Amygdala (tissue), 56 donors: ENCODE measurements at regions not wholly inside any gene's neighbourhood (a gene's known extent, or its start where the extent isn't known, plus 50 kb on each side); places are given as distances from the start of the nearest gene placed in this dataset.
"Not testable (repeated sequence)": the region's sequence is repeated elsewhere in the genome, so short reads cannot be mapped to it uniquely, and the experiment has no call there.

ENCODE experiments used
- DNase-seq, 56 donors: peaks; one replicate each; lab custom pipeline; 2025; lab: John Stamatoyannopoulos, UW

DNA sequence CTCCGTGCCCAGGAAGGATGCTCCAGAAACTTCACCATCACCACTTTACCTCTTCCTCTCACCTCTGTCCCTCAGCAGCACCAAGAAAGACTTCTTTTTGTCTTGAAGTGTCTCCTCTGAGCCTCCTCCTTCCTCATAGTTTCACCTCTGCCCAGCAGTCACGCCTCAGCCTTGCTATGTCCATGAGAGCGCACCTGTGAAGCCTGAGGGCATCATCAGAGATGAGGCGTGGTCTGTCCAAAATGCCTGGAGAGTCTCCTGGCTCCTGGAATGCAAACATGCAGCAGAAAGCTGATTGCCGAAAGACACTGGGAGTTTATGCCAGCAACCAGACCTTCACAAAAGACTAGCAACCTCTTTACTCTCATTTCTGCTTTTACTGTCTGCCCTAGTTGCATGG lies 336.6 kb downstream of the TEX29 start:
- DNase-seq = no peak

DNA sequence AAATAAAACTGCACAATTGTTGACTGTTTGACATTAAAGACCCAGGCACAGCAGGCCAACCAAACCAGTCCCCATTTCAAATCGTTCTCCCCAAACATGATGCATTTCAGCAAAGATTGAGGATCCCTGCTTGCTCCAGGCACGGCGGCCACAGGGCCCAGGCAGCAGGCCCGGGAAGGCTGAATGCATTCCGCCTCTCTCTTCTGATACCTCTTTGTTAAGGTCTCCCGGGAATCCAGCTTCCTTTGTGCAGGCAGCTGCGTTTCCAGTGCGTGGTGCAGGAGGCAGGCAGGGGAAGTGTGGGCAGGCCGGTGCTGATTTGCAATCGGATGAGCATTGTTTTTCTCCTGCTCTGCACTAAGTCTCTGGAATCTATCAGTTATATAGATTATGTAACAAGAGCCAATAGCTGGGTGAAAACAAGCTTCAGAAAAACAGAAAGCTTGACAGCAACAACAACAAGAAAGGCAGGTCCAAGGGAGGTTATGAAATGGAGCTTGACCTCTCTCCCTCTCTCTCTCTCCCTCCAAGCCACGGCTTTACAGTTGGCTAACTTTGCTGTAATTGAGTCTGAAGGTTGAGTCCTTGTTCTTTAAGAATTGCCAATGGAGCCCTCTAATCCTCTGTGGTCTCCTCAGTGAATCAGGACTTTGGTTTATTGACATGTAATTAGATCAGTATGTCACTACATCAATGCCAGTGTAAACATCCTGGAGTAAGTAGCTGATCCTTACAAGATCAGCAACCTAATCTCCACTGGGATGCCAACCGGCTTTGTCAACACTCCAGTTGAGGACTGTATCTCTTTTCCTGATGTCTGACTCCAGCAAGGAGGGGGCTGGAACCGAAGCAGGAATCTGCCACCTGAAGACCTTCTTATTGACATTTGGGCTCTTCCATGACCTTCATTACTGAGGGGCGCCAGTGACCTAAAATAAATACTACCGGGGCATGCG lies 338.0 kb downstream of the TEX29 start:
- DNase-seq = peak in 40 of 56 donors; percentile 8 to 70 (median 35)

DNA sequence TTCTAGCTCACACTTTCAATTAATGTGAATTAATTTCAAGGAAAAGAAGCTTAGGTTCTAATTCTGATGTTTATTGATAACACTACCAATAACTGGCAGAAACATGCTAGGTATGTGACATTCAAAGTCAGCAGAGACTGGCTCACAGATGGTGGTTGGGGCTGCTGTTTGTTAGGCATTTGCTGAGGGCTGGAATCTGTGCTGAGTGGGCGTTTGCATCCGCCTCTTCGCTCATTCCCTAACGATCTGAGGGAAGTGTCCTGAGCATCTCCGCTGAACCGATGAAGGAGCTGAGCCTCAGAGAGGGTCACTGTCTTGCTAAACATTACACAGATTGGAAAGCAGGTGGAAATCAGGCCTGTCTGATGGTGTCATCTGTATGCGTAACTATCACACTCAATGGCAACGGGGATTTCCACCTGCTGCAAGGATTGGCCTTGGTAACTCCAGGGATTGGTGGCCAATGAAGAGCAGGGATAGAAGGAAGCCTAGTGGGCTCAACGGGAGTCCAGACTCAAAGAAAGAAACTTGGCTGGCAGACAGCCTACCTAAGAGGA lies 338.9 kb downstream of the TEX29 start:
- no peak for DNase-seq

DNA sequence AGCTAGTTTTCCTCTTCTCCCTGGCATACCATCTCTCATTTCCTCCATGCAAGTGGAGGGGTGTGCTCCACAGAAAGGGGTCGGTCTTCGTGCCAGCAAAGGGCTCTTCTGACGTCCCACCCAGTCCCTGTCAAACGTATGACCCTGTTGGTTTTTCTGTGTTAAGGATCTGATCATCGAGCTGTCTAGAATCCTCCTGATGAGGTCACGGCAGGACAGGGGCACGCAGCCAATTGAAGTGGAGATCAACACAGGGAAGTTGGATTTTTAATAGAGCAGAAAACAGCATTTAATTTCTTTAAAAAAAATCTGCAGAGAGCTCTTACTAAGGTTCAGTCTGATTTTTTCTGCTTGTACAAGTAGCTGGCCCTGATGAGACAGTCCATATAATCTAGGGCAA lies 339.4 kb downstream of the TEX29 start:
- DNase-seq = peak in 1 of 56 donors; percentile 3

DNA sequence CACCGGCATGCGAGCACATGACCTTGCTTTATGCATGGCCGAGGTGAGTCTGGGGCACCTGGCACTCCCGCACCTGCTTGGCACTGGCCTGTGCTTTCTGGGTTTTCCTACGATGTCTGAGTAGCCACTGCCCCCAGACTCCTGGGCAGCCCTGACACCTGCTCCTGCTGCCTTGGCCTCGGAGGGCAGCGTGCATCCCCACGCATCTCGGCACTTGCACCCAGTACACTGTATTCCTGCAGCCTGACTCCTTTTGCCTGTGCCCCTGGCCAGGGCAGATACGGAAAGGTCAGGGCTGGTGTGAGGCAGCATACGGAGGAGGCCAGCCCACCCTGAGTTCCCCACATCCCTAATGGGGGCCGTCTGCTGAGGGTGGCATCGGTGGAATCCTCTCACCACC lies 340.6 kb downstream of the TEX29 start:
- DNase-seq = no peak

- DNase-seq = no peak
Measured at GRCh38 chr13:111661776-111662175, 341.3 kb downstream of the TEX29 start.

DNA sequence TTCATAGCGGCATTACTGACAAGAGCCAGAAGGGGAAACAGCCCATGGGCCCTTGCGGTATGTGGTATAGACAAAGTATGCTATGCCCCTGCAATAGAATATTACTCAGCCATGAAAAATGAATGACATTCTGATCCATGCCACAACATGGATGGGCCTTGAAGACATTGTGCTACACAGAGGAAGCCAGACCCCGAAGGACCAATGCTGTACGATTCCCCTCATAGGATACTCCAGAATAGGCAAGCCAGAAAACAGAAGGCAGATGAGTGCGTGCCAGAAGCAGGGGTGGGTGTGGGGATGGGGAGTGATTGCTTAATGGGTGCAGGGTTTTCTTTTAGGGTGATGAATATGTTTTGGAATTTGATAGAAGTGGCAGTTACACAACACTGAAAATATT lies 342.0 kb downstream of the TEX29 start:
- no peak for DNase-seq

GRCh38 chr13:111662895-111663294 lies 342.5 kb downstream of the TEX29 start:
- no peak for DNase-seq

DNA sequence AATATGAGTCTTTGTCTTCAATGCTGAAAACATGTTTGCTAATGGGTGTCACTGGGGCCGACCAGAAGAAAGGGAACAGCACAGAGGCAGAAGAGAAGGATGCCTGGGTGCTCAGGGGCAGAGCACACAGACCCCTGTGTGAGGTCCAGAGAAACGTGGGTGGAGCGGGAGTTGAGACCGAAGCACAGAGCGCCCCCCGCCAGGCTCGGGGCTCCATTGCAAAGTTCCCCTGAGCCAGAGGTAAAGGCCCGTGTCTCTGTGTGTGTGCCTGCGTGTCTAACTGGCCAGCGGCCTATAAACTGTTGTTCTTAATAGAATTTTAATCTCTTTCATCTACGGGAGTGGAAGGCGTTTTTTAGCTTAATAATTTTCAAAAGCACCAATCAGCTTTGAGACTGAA lies 343.1 kb downstream of the TEX29 start:
- no peak for DNase-seq

GRCh38 chr13:111663953-111664421 lies 343.5 kb downstream of the TEX29 start:
- DNase-seq = peak in 1 of 56 donors; percentile 23

GRCh38 chr13:111664696-111665095 lies 344.3 kb downstream of the TEX29 start:
- no peak for DNase-seq

- DNase-seq = no peak
Measured at GRCh38 chr13:111665691-111666095, 345.3 kb downstream of the TEX29 start.

GRCh38 chr13:111666164-111666776 lies 345.8 kb downstream of the TEX29 start:
- no peak for DNase-seq

DNA sequence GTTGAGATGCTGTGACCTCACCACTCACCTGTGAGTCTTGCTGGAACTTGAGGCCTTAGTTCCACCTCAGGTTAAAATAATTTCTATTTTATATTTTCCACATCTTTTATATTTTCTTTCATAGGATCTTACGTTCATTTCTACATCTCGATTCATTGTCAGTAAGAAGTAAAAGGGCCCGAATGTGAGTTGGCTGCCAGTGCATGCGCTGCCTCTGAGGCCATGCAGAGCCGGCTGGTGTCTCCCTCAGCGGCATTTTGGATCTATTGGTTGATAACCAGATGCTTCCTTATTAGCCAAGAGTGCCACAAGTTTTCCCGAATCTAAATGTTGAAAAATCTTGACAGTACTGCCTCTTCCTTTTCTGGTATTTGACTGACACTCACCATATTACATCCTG lies 347.3 kb downstream of the TEX29 start:
- DNase-seq = no peak

DNA sequence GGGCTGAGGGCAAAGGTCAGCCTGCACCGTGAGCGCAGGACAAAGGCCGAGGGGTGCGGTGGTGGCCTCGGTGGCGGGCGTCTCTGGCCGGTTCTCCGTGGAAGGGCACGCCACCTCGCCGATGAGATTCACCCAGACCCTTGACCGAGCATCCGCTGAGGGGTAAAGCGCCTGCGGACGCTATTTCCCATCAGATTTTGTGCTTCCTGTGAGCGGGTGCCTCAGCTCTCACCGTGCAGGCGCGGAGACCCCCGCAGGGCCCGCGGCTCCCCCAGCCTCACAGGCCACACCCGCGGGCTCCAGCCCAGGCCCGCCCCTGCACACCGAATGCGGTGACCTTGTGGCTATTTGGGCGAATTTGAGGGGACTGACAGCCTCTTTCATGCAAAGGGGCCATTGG lies 348.0 kb downstream of the TEX29 start:
- DNase-seq = no peak

DNA sequence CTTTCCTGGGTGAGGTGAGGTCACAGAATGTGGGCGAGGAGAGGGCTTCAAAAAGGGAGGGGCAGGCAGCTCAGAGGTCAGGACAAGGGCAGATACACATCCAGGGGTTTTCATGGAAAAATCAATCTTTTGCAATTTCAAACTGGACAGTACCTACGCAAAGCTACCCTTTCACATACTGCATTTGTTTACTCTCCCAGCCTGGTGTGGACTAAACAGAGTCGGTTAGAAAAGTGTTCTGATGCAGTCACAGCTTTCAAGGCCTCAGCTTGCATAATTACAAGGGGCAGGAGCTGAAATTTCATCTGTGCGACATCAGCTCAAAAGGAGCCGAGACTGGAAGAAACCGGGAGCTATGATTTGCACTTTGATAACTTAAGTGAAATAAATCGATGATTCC lies 351.8 kb downstream of the TEX29 start:
- DNase-seq = not testable (repeated sequence)

DNA sequence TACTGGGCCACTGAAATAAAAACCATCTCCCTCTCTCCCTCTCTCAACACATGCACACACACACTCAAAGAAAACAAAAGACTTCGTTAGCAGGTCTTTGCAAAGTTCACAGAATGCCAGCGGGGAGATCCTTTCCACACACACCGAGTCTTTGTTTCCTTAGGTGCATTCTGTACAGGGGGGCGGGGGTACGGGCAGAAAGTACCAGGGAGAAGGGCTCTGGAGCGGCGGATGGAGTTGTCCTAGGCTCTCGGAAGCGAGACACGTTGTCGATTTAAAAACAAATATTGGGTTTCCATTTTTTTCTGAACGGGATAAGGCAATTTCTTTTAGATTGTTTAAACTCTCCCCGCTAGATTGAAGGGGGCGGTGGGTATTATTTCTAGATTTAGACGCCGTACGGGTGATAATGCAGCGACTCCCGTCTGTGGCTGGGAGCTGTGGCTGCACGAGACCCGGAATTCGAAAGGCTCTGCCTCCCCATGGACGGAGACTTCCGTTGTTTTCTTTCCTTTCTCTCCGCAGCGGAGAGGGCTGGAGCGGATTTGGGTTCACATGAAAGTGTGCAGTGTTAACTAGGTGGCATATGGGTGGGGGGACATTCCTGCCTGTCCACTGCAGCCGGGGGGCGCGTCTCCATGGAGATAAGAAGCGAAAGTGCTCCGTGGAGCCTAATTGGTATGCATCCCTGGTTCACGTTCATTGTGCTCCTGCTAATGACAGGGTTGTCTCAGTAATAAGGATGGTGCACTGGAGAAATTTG lies 357.9 kb downstream of the TEX29 start:
- not testable (repeated sequence) for DNase-seq

DNA sequence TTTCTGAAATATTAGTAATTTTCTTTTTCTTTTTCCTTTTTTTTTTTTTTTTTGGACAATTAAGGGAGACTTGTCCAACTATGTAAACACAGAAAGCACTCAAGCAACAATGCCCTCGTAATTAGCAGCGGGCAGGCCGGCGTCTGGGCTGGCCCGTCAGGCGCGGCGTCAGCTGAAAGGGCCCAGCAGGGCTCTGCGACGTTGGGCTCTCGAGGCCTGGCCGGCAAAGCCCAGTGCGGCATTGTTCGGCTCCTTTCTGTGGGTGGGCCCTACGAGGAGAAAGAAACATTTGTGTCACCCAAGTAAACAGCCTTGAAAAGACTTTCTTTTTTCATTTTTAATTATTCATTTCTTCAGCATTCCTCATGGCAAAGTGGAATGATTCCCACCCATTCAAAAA lies 359.2 kb downstream of the TEX29 start:
- DNase-seq = not testable (repeated sequence)

DNA sequence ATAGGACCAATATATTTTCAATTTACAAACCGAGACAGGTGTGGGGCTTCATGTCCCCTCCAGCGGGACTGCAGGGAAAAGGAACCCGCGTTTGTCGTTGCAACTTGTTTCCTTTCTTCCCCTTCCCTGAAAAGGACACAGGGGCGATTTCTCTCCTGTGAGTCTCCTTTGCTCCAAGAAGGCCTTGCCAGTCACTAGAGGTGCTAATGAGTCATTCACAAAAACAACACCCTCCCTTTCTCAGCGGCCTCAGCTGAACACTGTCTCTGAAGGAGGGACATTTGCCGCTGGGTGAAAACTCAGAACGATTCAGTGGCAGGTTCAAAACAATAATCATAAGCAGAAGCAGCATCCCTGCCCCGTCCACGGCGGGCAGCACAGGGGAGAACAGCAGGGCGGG lies 359.7 kb downstream of the TEX29 start:
- DNase-seq = not testable (repeated sequence)

- DNase-seq = not testable (repeated sequence)
Measured at GRCh38 chr13:111692028-111692427, 371.6 kb downstream of the TEX29 start.

DNA sequence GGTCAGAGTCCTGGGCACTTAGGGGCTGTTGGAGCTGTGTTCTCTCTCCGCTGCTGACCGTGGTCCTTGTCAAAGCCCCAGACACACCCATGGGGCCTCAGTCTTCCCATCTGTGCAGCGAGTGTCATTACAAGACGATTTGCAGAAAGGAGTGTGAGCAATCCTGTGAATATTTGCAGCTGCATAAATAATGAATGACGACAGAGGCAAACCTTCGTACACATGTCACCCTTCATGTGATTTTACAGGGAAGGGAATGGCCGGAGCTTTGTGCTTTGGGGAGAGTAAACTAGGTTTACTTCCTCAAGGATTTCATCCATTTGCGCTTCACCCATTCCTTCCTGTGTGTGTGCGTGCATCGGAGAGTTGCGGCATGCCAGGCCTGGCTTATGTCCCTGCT lies 370.8 kb upstream of the SOX1 start:
- not testable (repeated sequence) for DNase-seq
